Heart left ventricle (tissue), 13 donors: ENCODE measurements at regions not wholly inside any gene's neighbourhood (a gene's known extent, or its start where the extent isn't known, plus 50 kb on each side); places are given as distances from the start of the nearest gene placed in this dataset.

Source experiments
- CTCF ChIP-seq, 12 donors: fragments of 200-600 bp; sonication (generic) in 4 of 12; IDR thresholded peaks; one replicate each; pipeline versions ENCODE4 v1.5.0 to v1.8.0; 2018 to 2022; ENCODE audit warnings: antibody characterized with exemption in 12 of 12, mild to moderate bottlenecking in 5 of 12
- POLR2A ChIP-seq, 2 donors: fragments of 450-650 bp; IDR thresholded peaks; one replicate each; pipeline ENCODE4 v1.6.1; 2017; ENCODE audit warnings: antibody characterized with exemption in 2 of 2, mild to moderate bottlenecking in 2 of 2, moderate library complexity in 2 of 2
- donor health status: ischemic (EF 13 %, LVEDD 7.1; RV severe dilation, severe dysfunction).
- donor health status: DM: no; HTN: yes; CAD: no.
- donor health status: DM: no; HTN: no; CAD: no.
- donor health status: ischemic (EF 25% LVEDD 6.9; RV normal size, moderate dysfunction).
- donor health status: ischemic (EF 25% LVEDD 5.7; RV mildly dilated, moderate dysfunction).
- donor health status: ischemic (EF 35%, LVEDD 5.7; RV mildly dilated, moderate dysfunction).
- donor health status: nonischemic (EF 11% LVEDD 7.7; RV severe dilation, severe dysfunction).
- donor health status: DM: yes; HTN: yes; CAD: no.
- donor health status: PGD.
- donor health status: ischemic (EF 29% LVEDD 5.4; RV normal size, mild dysfunction).
- donor health status: nonischemic (EF 23%, LVEDD 6.1; RV moderate dilation, normal function).

GRCh38 chr4:188987011-188987410 is 847.8 kb downstream of the TRIML1 start:
- TF ChIP-seq CTCF (IDR thresholded peaks at IDR 0.05), result no peak
- TF ChIP-seq POLR2A (IDR thresholded peaks at IDR 0.05), result no peak
